CD4-positive, alpha-beta T cell treated with Interleukin-15 for 1 hour (primary cell): ENCODE measurements at regions not wholly inside any gene's neighbourhood (a gene's known extent, or its start where the extent isn't known, plus 50 kb on each side); places are given as distances from the start of the nearest gene placed in this dataset.
A peak's percentile ranks its signal among the peaks of the same experiment; 100 is the strongest.
"Not testable (repeated sequence)": the region's sequence is repeated elsewhere in the genome, so short reads cannot be mapped to it uniquely, and the experiment has no call there.

ENCODE experiments used
- DNase-seq: peaks from one replicate; pipeline ENCODE4 v3.0.0-alpha.2; 2020

- no peak for DNase-seq
These were observed 101.3 kb downstream of the NOG start for GRCh38 chr17:56694825-56695224.

- DNase-seq, result no peak
These were observed 103.7 kb downstream of the NOG start for GRCh38 chr17:56697190-56697589.

- no peak for DNase-seq
These were observed 105.8 kb downstream of the NOG start for GRCh38 chr17:56699186-56699894.

GRCh38 chr17:56700919-56701420 is 107.5 kb downstream of the NOG start:
- DNase-seq, result no peak

GRCh38 chr17:56707312-56708219 is 114.1 kb downstream of the NOG start:
- DNase-seq, result no peak

- no peak for DNase-seq
These were observed 114.7 kb downstream of the NOG start for GRCh38 chr17:56708220-56708558.

- DNase-seq, result no peak
These were observed 115.3 kb downstream of the NOG start for GRCh38 chr17:56708670-56709410.

GRCh38 chr17:56710986-56711385 is 117.5 kb downstream of the NOG start:
- no peak for DNase-seq

GRCh38 chr17:56715613-56716357 is 117.9 kb downstream of the C17orf67 start:
- DNase-seq, result peak; percentile 75

- no peak for DNase-seq
These were observed 116.2 kb downstream of the C17orf67 start for GRCh38 chr17:56717471-56717870.

- DNase-seq, result no peak
These were observed 115.2 kb downstream of the C17orf67 start for GRCh38 chr17:56718515-56718914.

- no peak for DNase-seq
These were observed 110.3 kb downstream of the C17orf67 start for GRCh38 chr17:56723421-56723820.

- DNase-seq, result no peak
These were observed 109.1 kb downstream of the C17orf67 start for GRCh38 chr17:56724664-56725063.

- DNase-seq, result no peak
These were observed 108.6 kb downstream of the C17orf67 start for GRCh38 chr17:56725144-56725543.

GRCh38 chr17:56727876-56728617 is 105.7 kb downstream of the C17orf67 start:
- DNase-seq, result no peak

- not testable (repeated sequence) for DNase-seq
These were observed 102.6 kb downstream of the C17orf67 start for GRCh38 chr17:56731096-56731495.

GRCh38 chr17:56733833-56734232 is 99.9 kb downstream of the C17orf67 start:
- no peak for DNase-seq

GRCh38 chr17:56735842-56736241 is 97.9 kb downstream of the C17orf67 start:
- DNase-seq, result no peak

GRCh38 chr17:56737421-56738161 is 96.1 kb downstream of the C17orf67 start:
- no peak for DNase-seq

GRCh38 chr17:56739376-56739775 is 94.3 kb downstream of the C17orf67 start:
- DNase-seq, result no peak

- no peak for DNase-seq
These were observed 93.9 kb downstream of the C17orf67 start for GRCh38 chr17:56739776-56740175.
